ENCODE measurements at regions not wholly inside any gene's neighbourhood (a gene's known extent, or its start where the extent isn't known, plus 50 kb on each side); places are given as distances from the start of the nearest gene placed in this dataset.
A peak's percentile ranks its signal among the peaks of the same experiment; 100 is the strongest.

DNA sequence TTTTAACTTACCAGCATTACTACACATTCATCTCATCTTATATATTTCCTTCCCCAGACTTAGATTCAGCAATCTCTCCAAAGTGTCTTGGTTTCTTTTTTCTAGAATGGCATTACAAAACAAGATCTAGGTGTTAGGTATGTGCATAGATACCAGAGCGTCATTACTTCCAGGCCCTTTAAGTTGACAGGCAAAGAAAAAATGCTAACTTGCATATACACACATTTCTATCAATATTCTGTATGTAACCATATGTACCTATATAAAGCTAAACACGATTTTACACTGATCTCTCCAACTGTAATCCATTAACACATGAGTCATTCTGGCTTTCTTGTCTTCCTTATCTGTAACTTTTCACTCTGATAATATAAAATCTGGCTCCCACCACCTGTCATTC, 503.8 kb upstream of the NRXN1 start:
- DNase-seq = no peak

DNA sequence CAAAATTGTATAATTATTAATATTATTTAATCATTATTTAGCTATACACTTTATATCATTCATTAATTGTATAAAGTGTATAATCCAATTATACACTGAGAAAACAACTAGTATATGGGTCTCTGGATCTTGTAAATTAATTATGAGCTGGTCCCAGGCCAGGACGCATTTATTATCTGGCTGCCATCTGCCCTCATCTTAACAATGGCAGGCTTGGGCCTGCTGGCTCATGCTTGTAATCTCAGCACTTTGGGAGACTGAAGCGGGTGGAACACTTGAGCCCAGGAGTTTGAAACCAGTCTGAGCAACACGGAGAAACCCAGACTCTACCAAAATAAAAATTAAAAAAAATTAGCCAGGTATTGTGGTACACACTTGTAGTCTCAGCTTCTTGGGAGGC, 502.2 kb upstream of the NRXN1 start:
- DNase-seq = no peak

DNA sequence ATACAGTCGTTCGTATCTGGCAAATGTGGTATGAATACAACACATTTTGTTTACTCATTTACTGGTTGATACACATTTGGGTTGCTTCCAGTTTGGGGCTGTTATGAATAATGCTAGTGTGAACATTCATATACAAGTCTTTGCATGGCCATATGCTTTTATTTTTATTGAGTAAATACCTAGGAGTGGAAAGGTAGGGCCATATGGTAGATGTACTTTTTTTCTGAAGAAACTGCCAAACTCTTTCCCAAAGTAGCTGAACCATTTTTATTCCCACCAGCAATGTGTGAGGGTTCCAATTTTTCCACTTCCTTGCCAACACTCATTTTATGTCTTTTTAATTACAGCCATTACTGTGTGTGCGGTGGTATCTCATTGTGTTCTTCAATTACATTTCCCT, 496.2 kb upstream of the NRXN1 start:
- DNase-seq = no peak

DNA sequence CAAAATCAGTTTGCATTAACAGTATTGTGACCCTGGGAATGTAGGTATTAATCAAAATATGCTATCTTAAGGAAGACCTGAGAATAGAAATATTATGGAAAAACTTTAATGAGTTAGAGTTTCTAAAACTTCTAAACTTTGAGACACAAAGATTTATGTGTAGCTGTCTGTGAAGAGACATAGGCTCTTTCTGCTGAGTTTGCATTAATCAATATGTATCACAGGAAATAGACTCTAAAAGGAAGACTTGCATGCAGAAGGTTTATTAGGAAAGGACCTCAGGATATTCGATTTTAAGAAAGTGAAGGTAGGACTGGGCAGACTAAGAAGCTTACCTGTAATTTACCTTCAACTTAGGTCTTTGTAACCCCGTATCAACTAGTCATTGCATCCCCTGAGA, 494.8 kb upstream of the NRXN1 start:
- no peak for DNase-seq

DNA sequence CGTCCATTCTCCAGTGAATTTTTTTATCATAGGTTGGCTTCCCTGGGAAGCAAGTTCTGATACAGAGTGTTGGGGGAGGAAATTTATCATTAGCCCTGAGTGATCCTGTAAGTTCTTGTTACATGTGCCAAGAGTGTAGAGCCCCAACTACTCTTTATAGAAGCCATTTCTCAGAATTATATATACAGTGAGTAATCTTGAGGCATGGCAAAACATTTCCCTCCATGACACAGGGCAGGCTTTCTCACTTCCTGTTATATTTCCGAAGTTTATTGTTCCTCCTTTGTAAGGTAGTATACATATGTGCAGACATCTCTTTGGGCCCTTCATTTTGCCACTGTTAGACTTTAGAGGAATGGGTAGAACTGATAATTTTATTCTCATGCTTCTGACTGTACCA, 484.7 kb upstream of the NRXN1 start:
- DNase-seq = no peak

DNA sequence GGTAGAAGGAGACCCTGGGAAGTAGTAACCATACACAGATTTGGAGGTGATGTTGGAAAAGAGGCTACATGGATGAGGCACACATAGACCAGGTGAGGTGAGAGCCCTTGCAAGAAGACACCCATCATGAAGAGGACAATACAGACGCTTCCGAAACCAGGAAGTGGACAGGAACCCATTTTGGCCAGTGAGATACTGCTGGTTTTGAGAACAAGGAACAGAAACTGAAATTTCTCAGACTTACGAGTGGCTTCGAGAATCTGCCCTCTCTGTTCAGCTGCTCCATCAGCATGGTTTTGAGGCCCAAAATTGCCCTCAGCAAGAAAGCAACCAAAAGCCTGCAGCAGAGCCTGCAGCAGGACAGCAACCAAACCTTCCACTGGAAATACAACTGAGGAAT, 479.1 kb upstream of the NRXN1 start:
- DNase-seq = no peak

DNA sequence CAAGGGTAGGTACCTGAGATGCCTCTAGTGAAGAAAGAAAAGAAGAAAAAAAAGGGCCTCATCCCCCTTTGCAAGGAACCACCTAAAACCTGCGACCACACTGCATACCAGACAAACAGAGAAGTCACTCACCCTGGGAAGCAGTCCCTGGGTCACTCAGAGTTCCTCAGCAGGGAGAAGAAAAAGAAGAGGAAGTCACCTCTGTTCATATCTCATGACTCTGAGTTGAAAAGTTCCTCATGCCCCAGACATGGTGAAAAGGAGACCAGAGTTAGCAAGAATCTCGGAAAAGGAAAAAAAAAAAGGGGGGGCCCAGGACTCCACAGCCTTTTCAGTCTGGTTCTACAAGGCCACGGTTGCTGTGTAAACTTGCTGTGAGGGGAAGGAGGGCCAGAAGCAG, 478.4 kb upstream of the NRXN1 start:
- no peak for DNase-seq

DNA sequence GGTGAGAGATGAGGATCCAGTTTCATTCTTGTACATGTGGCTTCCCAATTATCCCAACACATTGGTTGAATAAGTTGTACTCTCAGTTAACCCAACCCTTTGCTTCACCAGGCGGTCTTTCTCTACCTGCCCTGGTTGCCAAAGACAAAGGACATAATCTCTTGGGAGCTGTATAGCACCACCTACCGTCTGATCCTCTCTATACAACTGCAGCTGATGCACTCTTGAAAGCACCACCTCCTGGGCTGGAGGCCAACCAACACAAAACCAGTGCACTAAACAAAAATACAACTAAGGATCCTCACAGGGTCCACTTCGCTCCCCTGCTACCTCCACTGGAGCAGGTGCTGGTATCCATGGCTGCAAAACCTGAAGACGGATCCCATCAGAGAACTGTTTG, 473.6 kb upstream of the NRXN1 start:
- DNase-seq = no peak

DNA sequence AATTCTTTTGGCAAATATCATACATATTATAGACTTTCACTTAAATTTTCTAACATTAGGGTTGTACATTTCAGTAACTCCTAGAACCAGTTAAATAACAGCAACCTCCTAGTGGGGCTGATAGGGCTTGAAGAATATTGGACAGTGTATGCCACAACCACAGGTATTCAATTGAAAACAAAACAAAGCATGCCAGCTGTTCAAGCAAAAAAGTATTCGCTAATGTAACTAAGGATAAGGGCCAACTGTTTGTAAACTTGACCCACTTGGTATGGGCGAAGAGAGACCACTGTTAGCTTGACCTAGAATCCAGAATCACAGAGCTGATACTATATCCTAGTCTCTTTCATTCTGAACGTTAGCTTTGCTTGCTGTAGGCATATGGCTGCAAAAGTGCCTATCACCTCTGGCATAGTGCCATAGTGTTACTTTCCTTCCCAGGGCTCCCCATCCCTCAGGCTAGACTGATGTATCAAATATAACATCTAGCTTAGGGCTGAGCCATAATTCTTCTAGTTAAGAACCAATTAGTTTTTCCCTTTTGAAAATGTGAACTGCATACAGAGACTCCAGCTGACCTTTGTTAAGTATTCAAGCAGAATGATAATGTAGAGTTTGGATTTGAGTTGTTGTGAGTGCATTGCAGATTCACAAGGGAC, 458.8 kb upstream of the NRXN1 start:
- no peak for DNase-seq

DNA sequence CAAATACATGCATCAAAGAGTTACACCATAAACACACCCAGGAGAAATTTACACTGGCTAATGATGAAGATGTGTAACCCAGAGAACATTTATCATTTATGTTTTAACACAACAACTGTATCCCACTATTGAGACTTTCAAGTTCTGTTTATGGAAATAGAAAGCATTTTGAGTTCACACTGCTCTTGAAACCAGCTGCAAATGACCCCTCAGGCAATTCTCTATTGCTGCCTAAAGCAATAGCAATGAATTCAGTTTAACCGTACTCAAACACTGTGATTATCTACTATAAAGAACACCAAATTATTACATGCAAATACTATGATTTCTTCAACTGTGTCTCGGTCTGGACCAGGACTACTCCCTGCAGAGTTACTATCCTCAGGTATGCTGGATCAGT, 452.7 kb upstream of the NRXN1 start:
- no peak for DNase-seq

DNA sequence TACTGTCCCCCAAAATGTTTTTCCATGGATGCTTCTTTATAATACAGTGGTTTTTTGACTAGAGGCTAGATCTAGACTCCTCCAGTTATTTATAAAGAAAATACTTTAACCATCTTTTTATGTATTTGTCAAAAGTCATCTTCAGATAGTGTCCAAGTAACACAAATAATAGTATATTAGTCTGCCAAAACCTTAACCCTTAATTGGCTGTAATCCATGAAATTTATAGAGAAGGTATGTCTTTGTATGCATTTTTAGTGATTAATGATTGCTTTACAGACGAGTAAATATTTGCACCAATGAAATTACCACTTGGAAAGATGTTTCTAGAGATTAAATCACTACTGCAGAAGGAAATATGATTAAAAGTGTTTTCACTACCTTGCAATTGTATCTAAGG, 451.8 kb upstream of the NRXN1 start:
- DNase-seq = no peak

DNA sequence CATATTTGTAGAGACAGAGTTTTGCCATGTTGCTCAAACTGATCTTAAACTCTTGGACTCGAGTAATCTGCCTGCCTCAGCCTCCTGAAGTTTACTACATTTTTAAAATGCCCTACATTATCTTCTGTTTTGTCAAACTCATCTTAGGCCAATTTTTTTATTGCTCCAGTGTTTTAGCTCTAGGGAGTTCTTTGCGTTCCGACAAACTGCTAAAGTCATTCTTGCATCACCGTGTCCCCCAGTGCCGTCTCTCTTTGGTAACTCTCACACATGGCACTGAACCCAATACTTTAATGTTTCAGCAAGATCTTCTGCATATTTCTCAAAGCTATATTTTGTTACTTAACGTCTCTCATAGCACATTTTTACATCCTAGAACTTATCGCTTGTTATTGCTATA, 440.9 kb upstream of the NRXN1 start:
- no peak for DNase-seq

DNA sequence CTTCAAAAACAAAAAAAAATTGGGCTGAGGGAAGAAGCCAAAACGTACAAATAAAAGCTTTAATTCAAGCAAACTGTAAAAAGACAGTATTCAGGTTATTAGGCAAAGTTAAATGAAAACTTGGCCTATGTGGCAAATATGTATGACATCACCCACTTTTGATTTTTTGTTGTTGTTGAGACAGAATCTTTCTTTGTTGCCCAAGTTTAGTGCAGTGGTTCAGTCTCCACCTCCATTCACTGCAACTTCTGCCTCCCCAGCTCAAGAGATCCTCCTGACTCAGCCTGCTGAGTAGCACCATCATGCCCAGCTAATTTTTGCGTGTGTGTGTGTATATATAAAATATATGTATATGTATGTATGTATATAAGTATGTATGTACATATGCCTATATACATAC, 440.4 kb upstream of the NRXN1 start:
- no peak for DNase-seq

DNA sequence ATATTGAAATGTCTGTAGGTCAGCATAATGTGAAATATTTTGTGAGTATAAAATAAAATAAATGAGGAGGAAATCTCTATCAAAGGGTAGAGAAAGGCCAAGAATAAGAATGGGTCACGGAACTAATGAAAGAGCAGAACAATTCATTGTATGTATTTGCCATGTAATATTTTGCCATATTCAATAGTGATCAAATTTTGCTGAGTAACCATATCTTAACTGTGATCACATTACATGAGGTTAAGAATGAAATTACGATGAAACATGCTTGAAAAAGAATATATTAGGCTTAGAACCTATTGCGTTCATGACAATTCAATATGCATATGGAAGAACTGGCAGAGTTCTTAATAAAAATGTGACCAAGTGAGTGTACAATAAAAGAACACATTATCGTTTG, 437.2 kb upstream of the NRXN1 start:
- DNase-seq = no peak

DNA sequence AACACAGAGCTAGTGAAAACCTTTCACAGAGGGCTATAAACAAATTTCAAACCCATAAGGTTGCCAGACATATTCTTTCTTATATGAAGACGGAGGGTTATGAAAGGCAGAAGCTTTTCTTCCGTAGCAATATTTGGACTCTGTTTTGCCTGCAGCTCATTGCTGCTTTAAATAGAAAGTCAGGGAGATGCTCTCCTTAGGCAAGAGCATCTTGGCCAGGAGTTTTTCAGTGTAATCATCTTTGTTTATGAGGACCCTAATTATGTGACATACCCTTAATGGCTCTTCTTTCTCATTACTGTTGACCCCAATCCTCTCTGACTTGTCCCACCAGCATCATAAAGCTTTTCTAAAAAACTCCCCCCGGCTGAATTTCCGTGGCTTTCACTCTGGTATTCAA, 433.4 kb upstream of the NRXN1 start:
- DNase-seq = no peak

DNA sequence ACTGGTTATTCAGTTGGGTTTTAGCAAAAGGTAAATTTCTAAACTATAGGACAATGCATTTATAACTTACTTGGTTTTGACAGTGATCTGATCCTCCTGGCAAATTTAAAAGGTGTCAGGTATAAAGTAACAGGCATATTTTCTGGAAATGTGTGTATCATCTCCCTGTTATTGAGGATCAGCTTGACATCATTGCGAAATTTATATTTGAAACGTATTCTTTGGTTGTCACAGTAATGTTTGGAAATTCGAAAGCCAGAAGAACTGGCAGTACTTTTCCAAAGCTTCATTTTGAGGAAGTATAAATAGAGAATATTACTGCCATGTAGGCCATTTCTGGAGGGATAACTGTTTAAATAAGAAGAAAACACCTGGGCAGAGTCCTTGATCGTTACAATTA, 422.2 kb upstream of the NRXN1 start:
- no peak for DNase-seq

DNA sequence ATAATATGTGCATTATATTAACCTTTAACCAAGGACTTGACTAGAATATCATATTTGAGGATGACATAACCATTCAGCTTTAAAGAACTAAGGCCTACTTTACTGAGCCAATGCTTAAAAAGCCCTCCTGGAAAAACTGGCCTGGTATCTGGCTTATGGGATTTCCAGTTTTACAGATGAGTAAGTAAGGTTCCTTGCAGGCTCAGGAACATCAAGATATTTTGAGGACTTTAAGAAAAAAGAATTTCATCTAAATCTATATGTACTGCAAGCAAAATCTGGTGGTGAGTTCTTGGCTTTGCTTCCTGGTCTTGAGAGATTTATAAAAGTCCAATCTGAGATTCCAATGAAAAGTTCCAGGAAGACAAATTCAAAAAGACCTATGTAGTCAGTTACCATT, 417.0 kb upstream of the NRXN1 start:
- DNase-seq = no peak

DNA sequence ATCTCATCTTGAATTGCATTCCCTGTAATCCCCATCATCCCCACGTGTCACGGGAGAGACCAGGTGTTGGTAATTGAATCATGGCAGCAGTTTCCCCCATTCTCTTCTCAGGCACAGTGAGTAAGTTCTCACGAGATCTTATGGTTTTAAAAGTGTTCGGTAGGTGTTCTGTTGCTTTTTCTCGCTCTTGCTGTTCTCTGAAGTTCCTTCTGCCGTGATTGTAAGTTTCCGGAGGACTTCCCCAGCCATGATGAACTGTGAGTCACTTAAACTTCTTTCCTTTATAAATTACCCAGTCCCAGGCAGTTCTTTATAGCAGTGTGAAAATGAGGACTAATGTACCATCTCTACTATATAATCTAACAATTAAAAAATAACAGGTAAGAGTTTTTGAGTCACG, 409.9 kb upstream of the NRXN1 start:
- no peak for DNase-seq

DNA sequence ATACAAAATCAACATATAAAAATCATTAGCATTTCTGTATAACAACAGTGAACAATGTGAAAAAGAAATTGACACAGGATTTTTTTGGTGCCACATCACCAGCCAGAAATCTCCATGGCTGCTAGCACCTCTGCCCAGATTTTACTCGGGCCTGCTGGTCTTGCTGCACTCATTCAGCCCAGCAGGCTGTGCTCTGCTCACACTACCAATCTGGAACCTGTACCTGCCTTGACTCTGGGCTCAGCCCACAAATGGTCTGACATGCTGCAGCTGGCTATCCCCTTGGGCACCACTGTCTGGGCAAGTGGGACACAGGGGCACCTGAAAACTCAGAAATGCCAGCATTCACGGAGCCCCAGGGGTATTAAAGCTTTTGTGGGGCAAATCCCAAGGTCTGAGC, 392.5 kb upstream of the NRXN1 start:
- no peak for DNase-seq

DNA sequence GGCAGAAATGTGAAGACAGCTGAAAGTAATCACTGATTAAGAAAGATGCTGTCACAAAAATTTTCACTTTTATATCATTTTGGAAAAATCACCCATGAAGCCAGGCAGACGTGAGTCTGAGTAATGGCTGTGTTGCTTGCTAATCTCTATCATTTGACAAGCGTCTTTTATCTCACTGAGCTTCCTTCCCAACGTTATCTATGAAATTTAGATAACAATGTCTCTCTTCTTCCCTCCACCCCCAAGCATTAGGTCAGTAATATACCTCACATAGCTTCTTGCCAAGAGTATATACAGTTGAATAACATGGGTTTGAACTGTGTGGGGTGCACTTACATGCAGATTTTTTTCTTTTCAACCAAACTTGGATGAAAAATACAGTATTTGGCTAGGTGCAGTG, 388.6 kb upstream of the NRXN1 start:
- DNase-seq = no peak

DNA sequence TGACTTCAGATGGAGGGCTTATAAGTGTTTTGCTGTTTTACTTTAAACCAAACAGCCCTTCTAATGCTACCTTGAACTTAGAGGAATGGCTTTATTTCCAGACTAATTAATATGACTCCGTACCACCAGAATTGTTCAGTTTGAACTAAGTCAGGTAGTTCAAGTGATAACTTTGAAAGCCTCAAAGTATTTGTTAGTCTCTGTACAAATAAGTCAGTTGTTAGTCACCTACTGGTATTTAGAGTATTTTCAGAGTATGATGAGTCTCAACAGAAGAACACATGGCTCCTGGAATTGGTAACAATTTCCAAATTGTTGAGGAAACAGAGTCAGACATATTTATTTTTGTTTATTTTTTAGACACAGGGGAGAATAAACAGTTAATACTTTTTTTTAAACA, 381.8 kb upstream of the NRXN1 start:
- DNase-seq = no peak

DNA sequence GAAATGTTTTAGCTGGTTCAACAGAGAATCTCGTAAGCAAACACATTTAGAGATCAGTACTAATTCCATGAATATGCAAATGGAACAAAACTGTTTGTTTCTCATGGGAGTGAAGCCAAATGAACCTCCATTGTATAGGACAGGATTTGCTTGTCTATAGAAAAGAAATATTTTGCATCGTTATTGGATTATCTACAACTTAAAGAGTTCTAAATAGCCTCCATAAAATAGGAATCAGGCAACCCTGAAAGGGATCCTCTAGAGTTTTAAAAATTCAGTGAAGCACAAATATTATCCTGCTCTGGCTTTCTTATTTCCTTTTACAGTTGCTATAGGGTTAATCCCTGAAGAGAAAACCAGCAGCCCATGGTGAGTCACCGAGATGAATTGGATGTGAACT, 378.4 kb upstream of the NRXN1 start:
- no peak for DNase-seq

DNA sequence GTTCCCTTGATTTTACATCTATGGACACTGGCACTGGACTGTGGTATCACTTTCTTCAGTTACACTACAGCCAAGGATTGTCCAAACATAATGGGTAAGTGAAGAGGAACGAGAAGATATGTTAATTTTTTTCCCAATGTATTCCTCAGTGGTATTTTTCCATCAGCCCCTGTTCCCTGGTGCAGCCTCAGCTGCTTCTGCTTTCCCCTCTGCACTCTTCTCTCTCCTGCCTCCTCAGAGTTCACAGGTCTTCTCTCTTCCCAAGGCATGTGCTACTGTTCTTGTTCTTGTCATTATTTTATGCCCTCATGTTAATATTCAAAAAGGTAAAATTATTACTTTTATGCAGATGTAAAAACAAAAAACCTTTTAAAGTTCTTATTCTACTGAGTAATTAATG, 378.0 kb upstream of the NRXN1 start:
- DNase-seq = no peak

DNA sequence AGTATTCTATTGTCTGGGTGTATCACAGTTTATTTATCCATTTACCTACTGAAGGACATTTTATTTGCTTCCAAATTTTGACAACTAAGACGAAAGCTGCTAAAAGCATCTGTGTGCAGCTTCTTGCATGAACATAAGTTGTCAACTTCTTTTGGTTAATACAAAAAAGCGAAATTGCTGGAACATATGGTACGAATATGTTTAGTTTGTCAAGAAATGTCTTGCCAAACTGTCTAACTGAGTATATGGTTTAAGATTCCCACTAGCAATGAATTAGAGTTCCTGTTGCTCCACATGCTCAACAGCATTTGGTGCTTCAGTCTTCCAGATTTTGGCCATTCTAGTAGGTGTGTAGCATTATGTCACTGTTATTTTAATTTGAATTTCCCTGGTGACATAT, 372.3 kb upstream of the NRXN1 start:
- DNase-seq = no peak

DNA sequence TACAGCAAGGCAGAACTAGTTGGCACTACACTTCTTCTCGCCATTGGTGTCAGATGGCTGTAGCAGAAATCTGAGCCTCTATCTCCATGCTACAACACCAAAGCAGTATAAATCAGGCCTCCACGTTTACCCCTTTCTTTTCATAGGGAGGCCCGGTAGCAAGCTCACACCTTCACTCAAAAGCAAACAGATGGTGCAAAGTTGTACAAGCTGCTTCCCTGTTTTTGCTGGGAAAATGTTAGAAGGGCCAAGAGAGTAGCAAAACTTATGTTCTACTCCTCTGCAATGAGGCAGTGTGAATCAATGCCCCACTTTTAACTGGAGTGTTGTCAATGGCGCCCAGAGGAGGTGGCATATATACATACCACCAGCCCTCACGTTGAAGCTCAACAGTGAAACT, 369.6 kb upstream of the NRXN1 start:
- peak in 1 of 2 donors; percentile 3 for DNase-seq

DNA sequence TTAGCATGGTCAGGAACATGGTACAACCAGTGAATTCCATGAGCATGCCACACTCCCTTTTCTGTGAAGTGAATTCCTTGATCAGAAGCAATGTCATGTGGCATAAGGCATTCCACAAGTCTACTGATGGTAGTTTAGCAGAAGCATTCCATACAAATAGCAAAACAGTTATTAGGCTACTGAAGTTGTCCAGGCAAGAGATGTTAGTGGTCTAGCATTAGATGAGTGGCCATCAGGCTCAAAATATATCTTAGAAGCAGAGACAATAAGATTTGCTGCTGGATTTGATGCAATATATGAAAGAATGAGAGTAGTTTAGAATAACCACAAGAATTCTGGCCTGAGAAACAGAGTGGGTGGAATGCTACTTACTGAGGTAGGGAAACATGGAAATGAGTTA, 355.3 kb upstream of the NRXN1 start:
- no peak for DNase-seq
